C4-2B (cell line): ENCODE measurements at regions not wholly inside any gene's neighbourhood (a gene's known extent, or its start where the extent isn't known, plus 50 kb on each side); places are given as distances from the start of the nearest gene placed in this dataset.

ENCODE experiments used
- H3K27ac ChIP-seq: fragments of 450-650 bp; 2 replicates; pipeline ENCODE4 v1.5.1; 2017
- ZFX ChIP-seq: fragments of 450-650 bp; IDR thresholded peaks from 2 replicates; pipeline ENCODE4 v1.6.1; 2017
- TF ChIP-seq, protein P1 (sequence below): fragments of 450-650 bp; conservative IDR thresholded peaks from 2 replicates; pipeline ENCODE4 v1.5.1; 2017; ENCODE audit warnings: mild to moderate bottlenecking

DNA sequence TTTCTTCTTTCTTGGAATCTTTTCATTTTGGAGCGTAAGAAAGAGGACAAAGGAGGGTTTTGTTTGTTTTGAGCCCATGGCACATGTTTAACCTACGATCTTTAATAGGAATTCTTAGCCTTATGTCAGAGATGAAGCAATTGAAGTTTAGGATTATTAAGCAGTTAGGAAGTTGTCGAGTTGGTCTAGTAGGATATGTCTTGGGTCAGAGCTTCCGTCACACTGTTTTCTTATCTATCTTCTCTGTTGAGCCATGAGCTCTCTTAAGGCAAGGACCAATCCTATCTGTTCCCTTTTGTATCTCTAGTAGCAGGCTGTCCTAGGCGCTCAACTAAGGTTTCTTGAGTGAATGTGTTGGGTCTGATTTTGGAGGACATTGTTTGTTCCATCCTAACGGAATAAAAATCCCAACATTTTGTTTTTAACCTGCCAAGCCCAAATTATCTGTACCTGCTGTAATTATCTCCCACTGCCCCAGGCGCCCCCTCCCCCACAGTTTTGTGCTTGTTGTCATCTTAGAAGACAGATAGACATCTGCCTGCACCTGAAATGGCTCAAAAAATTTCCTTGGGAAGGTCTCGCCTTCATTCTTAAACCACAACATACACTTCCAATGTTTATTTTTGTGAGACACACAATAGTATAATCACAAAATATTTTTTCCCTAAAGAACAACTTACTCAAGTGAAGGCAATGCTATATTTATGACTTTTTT lies 95.3 kb upstream of the GADD45A start:
- H3K27ac ChIP-seq = no peak overlapping the region
- TF ChIP-seq, protein P1, sequence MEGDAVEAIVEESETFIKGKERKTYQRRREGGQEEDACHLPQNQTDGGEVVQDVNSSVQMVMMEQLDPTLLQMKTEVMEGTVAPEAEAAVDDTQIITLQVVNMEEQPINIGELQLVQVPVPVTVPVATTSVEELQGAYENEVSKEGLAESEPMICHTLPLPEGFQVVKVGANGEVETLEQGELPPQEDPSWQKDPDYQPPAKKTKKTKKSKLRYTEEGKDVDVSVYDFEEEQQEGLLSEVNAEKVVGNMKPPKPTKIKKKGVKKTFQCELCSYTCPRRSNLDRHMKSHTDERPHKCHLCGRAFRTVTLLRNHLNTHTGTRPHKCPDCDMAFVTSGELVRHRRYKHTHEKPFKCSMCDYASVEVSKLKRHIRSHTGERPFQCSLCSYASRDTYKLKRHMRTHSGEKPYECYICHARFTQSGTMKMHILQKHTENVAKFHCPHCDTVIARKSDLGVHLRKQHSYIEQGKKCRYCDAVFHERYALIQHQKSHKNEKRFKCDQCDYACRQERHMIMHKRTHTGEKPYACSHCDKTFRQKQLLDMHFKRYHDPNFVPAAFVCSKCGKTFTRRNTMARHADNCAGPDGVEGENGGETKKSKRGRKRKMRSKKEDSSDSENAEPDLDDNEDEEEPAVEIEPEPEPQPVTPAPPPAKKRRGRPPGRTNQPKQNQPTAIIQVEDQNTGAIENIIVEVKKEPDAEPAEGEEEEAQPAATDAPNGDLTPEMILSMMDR = no peak
- no peak for TF ChIP-seq ZFX

- TF ChIP-seq, protein P1 = no peak
- TF ChIP-seq ZFX = no peak
- no peak overlapping the region for H3K27ac ChIP-seq
These were observed 94.7 kb upstream of the GADD45A start for GRCh38 chr1:67590329-67590728.

- TF ChIP-seq ZFX = no peak
- TF ChIP-seq, protein P1 = no peak
- no peak overlapping the region for H3K27ac ChIP-seq
These were observed 90.2 kb upstream of the GADD45A start for GRCh38 chr1:67594764-67595163.

DNA sequence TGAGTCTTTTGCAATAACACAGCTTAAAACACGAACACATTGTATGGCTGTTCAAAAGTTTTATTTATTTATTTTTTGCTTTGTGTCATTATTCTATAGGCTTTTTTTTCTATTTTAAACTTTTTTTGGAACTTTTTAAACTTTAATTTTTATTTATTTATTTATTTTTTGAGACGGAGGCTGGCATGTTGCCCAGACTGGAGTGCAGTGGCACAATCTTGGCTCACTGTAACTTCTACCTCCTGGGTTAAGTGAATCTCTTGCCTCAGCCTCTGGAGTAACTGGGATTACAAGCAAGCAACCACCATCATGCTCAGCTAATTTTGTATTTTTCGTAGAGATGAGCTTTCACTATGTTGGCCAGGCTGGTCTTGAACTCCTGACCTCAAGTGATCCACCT lies 88.3 kb upstream of the GADD45A start:
- no peak for TF ChIP-seq ZFX
- TF ChIP-seq, protein P1 = no peak
- no peak overlapping the region for H3K27ac ChIP-seq

- TF ChIP-seq, protein P1 = no peak
- TF ChIP-seq ZFX = no peak
- H3K27ac ChIP-seq = no peak overlapping the region
These were observed 87.7 kb upstream of the GADD45A start for GRCh38 chr1:67597336-67597735.

DNA sequence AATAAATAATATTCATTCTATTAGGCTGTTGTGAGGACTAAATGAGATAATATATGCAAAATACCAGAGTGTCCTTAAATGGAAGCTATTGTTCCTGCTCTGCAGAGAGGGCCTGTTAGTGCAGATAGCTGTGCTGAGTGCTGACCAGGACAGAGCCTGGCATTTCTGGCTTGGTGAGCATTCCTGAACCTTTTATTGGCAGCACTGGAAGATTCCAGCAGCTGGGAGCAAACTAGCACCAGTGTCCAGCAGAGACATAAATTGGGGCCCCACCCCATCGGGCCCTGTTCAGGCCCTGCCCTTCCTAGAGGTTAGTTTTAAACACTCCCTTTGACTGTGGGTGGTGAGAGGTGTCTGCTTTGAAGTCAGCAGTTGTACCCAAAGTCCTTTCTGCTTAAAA lies 85.9 kb upstream of the GADD45A start:
- TF ChIP-seq, protein P1 = no peak
- no peak for TF ChIP-seq ZFX
- no peak overlapping the region for H3K27ac ChIP-seq

GRCh38 chr1:67601539-67601938 lies 83.5 kb upstream of the GADD45A start:
- TF ChIP-seq, protein P1 = no peak
- TF ChIP-seq ZFX = no peak
- H3K27ac ChIP-seq = no peak overlapping the region
